GM18868 (cell line): ENCODE measurements at regions not wholly inside any gene's neighbourhood (a gene's known extent, or its start where the extent isn't known, plus 50 kb on each side); places are given as distances from the start of the nearest gene placed in this dataset.

Source experiments
- ATAC-seq: cut with Tn5 transposase; IDR thresholded peaks from one replicate; pipeline ENCODE4 v1.9.1; 2021; ENCODE audit warnings: mild to moderate bottlenecking, moderate library complexity; ENCODE audit not compliant: unreplicated experiment

- ATAC-seq = no peak
Measured at GRCh38 chr11:104538313-104538712, 359.9 kb downstream of the CASP12 start.

DNA sequence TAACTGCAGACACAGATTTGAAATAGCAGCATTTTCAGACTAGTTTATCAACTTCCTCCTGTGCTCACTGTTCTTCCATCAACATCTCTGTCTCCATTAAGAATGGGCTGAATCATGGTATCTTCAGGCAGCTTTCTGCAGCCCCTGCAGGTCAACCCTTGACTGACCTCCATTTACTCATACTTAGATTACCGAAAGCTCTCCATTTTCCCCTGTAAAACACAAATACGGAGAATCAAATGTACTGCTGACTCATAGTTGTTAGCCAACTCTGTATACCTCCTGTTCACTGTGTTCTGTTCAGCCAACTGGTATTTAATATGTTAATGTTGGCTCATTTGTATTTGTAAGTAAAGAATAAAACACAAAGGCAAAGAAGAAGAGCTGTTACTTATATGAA, 364.0 kb downstream of the CASP12 start:
- no peak for ATAC-seq

GRCh38 chr11:104531894-104532293, 366.4 kb downstream of the CASP12 start:
- ATAC-seq = no peak

GRCh38 chr11:104531075-104531474, 367.1 kb upstream of the PDGFD start:
- ATAC-seq = peak; percentile 56

DNA sequence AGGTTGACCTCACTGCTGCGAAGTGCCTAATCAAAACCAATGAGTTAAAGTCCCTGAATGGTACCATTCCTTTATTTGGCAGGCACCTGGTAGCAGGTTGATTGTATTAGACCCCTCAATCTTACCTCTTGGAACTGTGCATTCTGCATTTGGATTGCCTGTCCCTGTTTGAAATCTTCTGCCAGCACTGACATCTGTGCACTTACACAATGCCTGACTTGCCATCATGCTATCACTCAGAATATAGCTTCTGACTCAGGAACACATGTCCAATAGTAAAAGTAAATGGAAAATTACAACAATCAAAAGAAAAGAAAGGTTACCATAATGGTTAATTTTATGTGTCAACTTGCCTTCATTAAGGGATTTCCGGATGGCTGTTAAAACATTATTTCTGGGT, 366.0 kb upstream of the PDGFD start:
- ATAC-seq = no peak

- ATAC-seq = no peak
Measured at GRCh38 chr11:104529213-104529612, 365.3 kb upstream of the PDGFD start.

- ATAC-seq = no peak
Measured at GRCh38 chr11:104526006-104526405, 362.1 kb upstream of the PDGFD start.

- ATAC-seq = no peak
Measured at GRCh38 chr11:104525416-104525815, 361.5 kb upstream of the PDGFD start.

- ATAC-seq = no peak
Measured at GRCh38 chr11:104524254-104524653, 360.3 kb upstream of the PDGFD start.

DNA sequence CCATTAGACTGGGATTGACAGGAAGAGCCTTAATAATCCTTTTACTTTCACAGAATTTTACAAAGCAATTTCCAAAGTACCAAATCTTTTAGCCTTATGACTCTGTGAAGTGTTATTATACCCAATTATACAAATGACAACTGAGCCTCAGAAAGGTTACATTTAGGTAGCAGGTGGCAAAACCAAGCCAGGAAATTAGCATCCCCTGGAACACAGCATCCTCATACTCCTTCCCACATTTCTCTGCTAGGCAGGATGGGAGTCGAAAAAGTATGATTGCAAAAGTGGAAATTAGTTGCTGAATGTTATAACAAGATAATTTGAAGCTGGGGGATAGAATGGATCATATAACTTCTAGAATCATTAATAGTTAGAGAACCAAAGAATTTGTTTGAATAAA, 359.7 kb upstream of the PDGFD start:
- no peak for ATAC-seq

DNA sequence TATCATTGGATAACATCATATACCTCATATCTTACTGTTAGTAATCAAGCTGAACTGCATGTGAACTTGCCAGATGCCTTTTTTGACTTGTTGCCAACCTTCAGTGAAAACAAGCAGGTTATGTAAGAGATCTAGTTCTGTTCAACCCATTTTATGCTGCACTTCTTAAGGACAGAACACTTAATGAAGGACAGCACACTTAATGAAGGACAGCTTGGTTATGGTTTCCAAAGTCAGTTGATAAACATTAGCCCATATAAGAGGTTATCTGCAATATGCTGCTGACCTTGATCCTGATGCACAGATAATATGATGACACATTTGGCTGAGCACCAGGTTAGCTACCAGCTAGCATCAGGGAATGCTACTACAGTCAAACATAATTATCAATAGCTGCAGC, 358.7 kb upstream of the PDGFD start:
- no peak for ATAC-seq

DNA sequence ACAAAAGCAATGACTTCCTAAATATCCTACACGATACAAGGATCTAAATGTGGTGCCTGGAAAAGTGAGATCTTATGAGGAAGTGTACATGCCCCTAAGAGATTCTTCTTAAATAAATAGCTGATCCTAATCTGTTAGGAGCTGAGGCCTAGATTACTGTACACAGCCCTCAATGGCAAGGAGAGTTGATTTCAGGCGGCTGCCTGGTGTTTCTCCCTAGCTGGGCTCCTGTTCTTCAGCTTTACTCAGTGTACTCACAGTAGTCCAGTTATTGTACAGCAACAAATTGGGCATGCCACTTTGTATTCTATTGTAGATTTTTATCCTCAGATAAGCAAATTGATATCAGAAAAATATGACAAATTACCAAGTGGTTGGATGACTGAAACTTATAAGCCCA, 358.2 kb upstream of the PDGFD start:
- no peak for ATAC-seq

DNA sequence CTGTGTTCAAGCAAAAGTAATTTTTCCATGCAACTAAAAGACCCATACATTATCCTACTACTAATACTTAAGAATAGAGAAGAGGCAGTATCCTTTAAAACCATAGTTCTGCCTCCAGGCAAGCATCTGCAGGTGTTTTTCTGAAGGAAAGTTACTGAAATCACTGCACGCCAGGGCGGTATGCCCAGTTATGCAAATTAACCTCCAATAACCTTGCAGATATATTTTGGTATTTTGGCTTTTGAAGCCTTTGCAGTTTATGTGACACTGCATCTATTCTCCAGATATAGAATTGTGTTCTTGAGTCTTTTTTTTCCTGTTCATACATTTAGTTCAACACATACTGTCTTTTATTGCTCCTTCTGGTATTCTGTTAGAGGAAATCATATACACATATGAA, 346.2 kb upstream of the PDGFD start:
- ATAC-seq = no peak

DNA sequence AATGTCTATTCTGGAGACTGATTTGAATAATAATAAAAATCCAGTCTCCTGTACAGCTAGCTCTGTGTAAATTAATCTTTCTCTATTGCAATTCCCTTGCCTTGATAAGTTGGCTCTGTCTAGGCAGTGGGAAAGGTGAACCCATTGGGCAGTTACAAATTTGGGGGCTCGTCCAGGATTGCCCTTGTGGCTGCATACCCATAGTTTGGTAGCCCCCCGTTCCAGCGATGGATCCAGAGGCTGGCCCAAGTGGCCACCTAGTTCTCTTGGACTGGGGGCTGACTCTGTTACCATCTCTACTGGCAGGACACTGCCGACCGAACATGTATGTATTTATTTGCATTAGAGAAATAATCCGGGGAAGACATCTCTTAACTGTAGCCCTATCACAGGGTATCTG, 326.2 kb upstream of the PDGFD start:
- no peak for ATAC-seq

GRCh38 chr11:104488561-104488960, 324.6 kb upstream of the PDGFD start:
- no peak for ATAC-seq

GRCh38 chr11:104487046-104487806, 323.3 kb upstream of the PDGFD start:
- ATAC-seq = no peak

GRCh38 chr11:104484804-104485554, 321.0 kb upstream of the PDGFD start:
- no peak for ATAC-seq

DNA sequence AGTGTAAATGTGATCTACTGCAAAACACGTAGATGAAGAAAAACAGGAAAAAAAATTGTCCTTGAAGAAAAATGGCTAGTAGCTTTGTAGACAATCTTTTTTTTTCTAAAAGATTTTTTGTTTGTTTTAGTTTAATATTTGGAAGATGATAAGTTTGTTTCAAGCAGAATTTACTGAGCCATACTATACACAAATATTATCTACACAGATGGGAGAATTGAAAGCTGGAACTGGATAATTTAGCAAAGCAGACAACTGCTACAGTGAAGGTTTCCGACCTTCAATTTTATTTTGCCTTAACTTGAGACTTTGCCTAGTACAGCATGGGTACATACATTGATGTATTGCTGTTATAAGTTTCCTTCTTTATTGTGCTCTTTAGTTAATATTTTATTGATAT, 313.0 kb upstream of the PDGFD start:
- ATAC-seq = no peak

DNA sequence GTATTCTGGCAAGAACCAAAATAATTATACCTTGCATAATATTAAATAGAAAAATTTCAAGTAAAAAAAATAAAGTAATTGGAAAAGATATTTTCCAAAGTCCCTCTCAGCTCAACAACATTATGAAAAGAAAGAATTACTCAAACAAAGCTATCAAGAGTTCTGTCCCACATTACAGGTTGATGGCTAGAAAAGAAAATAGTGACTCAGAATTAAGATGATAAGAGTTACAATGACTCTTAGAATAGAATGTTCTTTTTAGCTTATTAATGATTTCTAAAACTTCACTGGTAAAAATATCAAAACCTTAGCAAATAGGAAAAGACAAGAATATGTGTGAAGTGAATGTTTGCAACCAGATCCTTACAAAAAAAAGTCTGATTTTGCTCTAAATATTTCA, 312.5 kb upstream of the PDGFD start:
- no peak for ATAC-seq

DNA sequence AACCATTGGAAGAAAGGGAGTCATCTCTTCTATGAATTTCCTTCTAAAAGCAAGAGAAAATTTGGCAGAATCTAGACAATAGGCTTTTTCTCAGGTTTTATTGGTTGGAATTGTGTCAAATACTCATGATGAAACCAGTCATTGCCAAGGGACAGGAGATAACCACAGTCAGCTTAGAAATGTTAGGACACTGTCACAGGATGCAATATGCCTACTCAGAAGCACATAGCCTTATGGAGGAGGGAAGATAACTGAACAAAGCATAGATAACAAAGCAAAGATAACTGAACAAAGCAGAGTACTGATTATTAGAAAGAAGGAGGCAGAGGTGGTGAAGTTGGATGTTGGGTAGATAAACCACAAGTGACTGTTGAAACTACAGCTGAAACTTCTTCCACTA, 303.5 kb upstream of the PDGFD start:
- no peak for ATAC-seq

DNA sequence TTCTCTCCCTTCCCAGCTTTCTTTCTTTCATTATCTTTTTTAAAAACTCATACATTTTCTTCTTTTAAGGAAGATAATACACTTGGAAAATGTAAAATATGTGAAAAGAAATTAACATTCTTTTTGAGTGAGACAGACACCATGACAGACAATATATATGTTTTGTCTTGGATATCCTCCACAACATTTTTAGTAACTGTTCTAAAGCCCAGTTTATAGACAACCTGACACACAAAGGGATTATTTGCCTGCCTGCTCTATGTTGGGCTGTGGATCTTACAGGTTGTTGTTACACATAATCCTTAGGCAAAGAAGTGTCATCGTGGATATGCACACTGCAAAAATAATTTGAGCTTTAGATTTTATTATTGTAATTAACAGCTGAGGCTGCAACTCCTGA, 301.4 kb upstream of the PDGFD start:
- ATAC-seq = no peak

DNA sequence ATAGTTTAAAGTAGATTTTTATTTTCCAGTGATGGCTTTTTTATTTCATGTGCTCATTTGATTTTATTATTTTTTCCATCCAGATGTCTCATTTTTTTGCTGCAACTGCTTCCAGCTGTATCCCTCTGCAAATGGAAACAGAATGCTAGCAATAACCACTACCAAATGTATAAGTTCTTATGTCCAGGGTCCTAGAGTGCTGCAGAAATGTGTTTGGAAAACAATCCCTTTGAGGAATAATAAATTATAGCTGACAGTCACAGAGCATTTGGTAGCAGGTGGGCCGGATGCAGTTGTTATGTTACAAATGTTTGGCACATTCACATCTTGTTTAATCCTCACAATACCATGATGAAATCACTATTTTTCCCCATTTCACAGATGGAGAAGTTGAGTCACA, 300.7 kb upstream of the PDGFD start:
- ATAC-seq = no peak

DNA sequence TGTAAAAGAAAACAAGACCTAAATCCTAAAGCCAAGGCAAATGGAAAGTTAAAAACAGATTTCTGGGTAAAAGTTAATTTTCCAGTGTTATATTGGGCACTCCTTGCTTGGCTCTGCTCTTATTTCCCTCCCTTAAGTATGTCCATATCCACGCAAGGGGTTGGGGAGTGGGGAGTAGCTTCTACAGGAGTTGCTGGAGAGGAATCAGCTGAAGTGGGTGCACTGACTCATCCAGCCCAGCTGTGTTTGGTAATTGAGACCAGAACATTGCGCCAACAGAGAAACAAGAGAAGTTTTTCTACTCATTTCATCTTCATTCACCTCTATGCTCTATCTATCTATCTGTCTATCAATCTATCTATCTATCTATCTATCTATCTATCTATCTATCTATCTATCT, 298.4 kb upstream of the PDGFD start:
- no peak for ATAC-seq
